ENCODE measurements at regions not wholly inside any gene's neighbourhood (a gene's known extent, or its start where the extent isn't known, plus 50 kb on each side); places are given as distances from the start of the nearest gene placed in this dataset.

Small RNAs in the stretch of these regions (microRNA-seq; reads per million reads assigned to microRNA genes)
- gene MIR148A (ENCODE audit: borderline microRNAs expressed, borderline replicate concordance): 177 reads per million, percentile 71 among the genes with 10 or more reads in this experiment
